Glomerular visceral epithelial cell (primary cell): ENCODE measurements at regions not wholly inside any gene's neighbourhood (a gene's known extent, or its start where the extent isn't known, plus 50 kb on each side); places are given as distances from the start of the nearest gene placed in this dataset.
"Not testable (repeated sequence)": the region's sequence is repeated elsewhere in the genome, so short reads cannot be mapped to it uniquely, and the experiment has no call there.

Experiments
- DNase-seq: peaks from one replicate; pipeline ENCODE4 v3.0.0-alpha.2; 2016; ENCODE audit errors: extremely low spot score

- DNase-seq, result no peak
Observed at GRCh38 chr14:89697281-89698060, 257.1 kb downstream of the EFCAB11 start.

- no peak for DNase-seq
Observed at GRCh38 chr14:89695846-89696245, 258.7 kb downstream of the EFCAB11 start.

DNA sequence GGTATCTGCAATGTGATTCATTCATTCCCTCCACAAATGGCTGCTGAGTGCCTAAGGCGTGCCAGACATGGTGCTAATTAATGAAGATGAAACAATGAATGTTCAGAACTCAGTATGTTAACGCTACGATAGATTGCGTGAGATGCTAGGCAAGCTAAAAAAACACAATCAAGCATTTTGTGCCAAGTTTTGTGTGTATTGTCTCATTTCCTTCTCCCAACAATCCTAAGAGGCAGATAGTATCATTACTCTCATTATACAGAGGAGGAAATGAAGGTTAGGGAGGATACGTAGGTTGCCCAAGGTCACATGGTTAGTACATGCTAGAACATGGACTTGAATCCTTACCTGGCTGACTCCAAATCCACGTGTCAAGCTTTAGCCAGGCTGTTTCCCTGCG is 264.4 kb downstream of the EFCAB11 start:
- no peak for DNase-seq

DNA sequence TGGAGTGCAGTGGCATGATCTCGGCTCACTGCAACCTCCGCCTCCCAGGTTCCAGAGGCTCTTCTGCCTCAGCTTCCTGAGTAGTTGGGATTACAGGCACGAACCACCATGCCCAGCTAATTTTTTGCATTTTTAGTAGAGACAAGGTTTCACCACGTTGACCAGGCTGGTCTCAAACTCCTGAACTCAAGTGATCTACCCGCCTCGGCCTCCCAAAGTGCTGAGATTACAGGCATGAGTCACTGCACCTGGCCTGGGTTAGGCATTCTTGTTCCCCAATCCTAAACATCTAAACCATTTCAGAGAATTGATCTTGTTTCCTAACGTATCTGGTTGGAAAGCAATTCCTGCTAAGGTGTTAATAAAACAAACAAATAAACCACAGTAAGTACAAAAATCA is 264.8 kb downstream of the EFCAB11 start:
- not testable (repeated sequence) for DNase-seq

DNA sequence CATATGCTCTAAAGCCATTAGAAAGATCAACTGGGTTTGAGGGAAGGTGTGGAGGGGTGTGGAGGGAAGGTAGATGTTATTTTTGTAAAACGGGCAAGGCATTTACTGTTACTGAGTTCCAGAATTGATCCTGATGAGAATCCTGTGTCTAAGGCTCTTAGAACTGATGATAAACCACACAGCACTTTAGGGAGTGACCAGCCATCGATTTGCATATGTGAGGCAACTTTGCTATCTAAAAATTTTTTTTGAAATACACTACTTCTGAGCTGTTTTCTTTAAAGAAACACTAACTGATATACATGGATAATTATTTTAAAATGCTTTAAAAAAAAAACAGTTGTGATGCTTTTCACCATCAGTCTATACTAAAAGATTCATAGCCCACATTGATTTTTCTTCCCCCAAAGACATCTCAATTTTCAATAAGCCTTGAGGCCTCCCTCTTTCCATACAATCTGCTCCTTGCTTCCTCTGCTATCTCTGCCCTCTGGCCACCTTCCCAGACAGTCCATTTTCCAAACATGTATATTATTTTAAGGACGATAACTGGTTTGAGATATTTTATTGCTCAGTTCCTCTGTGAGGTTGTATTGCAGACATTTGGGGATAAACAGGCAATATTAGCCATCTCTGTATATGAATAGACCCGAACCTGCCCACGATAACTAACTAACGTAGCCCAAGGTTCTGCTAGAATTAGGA is 265.9 kb downstream of the EFCAB11 start:
- DNase-seq, result no peak

DNA sequence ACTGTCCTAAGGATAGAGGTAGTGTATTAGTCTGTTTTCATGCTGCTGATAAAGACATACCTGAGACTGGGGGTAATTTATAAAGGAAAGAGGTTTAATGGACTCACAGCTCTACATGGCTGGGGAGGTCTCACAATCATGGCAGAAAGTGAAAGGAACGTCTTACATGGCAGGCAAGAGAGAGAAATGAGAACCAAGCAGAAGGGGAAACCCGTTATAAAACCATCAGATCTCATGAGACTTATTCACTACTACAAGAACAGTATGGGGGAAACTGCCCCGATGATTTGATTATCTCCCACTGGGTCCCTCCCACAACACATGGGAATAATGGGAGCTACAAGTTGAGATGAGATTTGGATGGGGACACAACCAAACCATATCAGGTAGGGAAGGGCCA is 267.4 kb downstream of the EFCAB11 start:
- DNase-seq, result not testable (repeated sequence)

DNA sequence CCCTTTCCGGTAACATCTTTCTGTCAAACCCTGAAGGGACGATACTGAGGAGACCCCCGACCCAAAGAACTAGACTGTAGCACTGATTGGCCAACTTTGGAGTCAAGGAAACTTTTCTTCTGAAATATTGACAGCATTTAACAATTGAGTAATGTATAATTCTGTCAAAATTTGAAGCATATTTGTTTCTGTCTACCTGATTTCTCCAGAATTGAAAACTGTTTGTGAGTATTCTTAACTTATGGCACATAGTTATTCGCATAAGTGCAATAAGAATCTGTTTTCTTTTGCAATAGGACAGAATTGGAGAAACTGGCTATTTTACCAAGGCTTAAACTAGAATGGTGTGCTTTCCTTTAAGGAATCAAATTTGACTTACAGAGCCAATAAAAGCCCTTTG is 267.1 kb upstream of the FOXN3 start:
- no peak for DNase-seq

DNA sequence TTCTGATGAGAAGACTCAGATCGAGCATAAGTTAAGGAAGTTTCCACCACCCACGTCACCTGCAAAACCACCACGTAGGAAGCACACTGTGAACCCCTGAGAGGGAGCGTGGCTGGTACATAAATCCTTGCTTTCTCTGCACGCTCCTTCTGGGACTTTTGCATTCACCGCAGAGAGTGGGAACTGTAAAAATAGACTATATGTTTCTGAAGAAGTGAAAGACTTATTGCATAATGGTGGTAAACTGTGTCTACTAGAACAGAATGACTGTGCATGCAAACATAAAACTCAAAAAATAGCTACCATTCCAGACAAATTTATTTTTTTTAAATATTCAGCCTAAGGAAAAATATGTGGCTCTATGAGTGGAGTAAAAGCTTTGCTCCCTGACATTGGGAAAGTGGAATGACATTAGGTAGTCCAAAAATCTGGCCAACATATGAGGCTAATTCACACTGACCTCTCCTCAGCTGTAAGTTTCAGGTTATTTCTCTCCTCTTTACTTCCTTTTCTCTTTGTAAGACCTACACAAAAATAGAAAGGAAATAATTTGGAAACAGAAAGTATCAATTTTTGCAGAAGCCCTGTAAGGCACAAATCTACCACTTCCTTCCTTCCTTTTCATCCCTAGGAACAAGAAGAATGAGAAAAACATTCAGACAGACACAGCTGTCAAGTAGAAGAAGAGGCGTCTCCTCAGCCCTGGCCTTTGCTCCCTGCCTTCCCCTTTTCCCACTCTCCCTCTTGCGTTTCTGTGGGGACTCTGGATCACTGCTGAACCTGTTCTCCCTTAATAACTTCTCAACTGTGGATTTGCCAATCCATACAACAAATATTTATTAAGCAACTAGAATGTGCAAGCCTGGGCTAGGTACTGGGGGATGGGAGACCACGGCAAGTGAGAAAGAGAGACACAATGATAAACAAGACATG is 264.3 kb upstream of the FOXN3 start:
- DNase-seq, result no peak

DNA sequence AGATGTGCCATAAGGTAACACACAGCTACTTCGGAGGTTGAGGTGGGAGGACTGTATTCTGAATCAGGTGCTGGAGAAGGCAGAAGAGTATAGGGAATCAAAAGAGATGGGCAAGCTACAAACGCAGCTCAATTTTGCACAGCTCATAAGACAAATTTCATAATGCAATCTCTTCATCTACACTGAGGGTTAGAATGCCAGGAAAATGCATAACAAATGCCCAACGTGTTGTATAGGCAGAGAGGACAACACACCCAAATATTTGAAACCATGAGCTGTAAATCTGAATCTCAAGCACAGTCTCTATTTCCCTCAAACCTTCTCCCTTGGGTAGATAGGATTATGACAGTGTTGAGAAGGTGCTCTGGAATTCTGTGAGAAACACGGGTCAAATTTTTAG is 263.1 kb upstream of the FOXN3 start:
- no peak for DNase-seq

GRCh38 chr14:89678768-89679167 is 261.7 kb upstream of the FOXN3 start:
- no peak for DNase-seq

DNA sequence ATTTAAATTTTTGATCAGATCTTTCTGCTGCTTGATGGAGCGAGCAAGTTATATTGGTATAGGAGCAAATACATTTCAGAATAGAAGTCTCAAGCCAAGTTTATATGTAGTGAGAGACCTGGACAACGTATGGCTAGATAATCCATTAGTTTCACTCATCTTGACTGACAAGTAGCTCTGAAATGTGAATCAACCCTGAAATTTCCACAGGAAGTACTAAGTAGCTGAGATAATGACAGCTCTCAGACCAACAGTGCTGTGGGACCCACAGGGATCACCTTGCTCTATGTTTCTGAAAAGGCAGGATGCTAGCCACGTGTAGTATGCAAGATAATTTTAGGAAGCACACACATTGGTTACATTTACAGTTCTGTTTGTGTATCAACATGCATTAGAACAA is 258.6 kb upstream of the FOXN3 start:
- DNase-seq, result no peak

- DNase-seq, result no peak
Observed at GRCh38 chr14:89674936-89675335, 257.9 kb upstream of the FOXN3 start.

DNA sequence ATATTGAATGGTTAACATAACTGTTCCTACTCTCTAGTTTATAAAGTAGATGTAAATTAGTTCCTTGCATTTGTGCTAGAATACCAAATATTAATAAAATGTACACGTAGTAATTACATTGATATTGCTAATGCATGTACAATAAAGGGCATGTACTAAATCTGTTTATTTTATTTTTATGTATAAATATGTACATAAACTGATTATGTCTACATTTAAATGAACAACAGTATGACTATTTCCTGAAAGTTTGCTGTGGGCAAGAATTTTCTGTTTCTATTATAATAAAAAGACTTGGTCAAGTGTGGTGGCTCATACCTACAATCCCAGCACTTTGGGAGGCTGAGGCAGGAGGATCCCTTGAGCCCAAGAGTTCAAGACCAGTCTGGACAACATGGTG is 257.2 kb upstream of the FOXN3 start:
- DNase-seq, result no peak

GRCh38 chr14:89673512-89674225 is 256.6 kb upstream of the FOXN3 start:
- DNase-seq, result no peak

- DNase-seq, result no peak
Observed at GRCh38 chr14:89672636-89673511, 255.8 kb upstream of the FOXN3 start.

GRCh38 chr14:89669193-89669592 is 252.2 kb upstream of the FOXN3 start:
- no peak for DNase-seq

- DNase-seq, result peak; percentile 15
Observed at GRCh38 chr14:89667983-89668382, 250.9 kb upstream of the FOXN3 start.

GRCh38 chr14:89665300-89666081 is 248.5 kb upstream of the FOXN3 start:
- DNase-seq, result not testable (repeated sequence)

- no peak for DNase-seq
Observed at GRCh38 chr14:89661392-89661791, 244.4 kb upstream of the FOXN3 start.
